Activated CD8-positive, alpha-beta memory T cell treated with anti-CD3 and anti-CD28 coated beads, Interleukin-2, amount 10 ng/mL, durations not matched to agents 7 days and 5 days (primary cell): ENCODE measurements at regions not wholly inside any gene's neighbourhood (a gene's known extent, or its start where the extent isn't known, plus 50 kb on each side); places are given as distances from the start of the nearest gene placed in this dataset.
"Not testable (repeated sequence)": the region's sequence is repeated elsewhere in the genome, so short reads cannot be mapped to it uniquely, and the experiment has no call there.

ENCODE experiments used
- ATAC-seq: fragments of 150-1000 bp; cut with Tn5 transposase; one replicate; pipeline ENCODE4 v1.10.0; 2021; ENCODE audit warnings: moderate library complexity
- CTCF ChIA-PET: fragments of 350-600 bp; sonication (Branson Sonifier 250); formaldehyde crosslinking; loops from one replicate; lab custom pipeline; 2021; ENCODE audit warnings: antibody characterized with exemption; lab: Charles Lee
- DNase-seq: peaks from one replicate; pipeline ENCODE4 v3.0.0-alpha.2; 2020
- H3K27ac Mint-ChIP-seq: one replicate; pipeline ENCODE4 v1.8.0; 2021; ENCODE audit warnings: mild to moderate bottlenecking, mixed read lengths
- H3K27me3 Mint-ChIP-seq: one replicate; pipeline ENCODE4 v1.8.0; 2021; ENCODE audit warnings: mixed read lengths
- H3K36me3 Mint-ChIP-seq: one replicate; pipeline ENCODE4 v1.8.0; 2021; ENCODE audit warnings: mild to moderate bottlenecking, mixed read lengths
- H3K4me1 Mint-ChIP-seq: one replicate; pipeline ENCODE4 v1.8.0; 2021; ENCODE audit warnings: mixed read lengths
- H3K4me3 Mint-ChIP-seq: one replicate; pipeline ENCODE4 v1.8.0; 2021; ENCODE audit warnings: mild to moderate bottlenecking, moderate library complexity, mixed read lengths
- H3K9me3 Mint-ChIP-seq: one replicate; pipeline ENCODE4 v1.8.0; 2022; ENCODE audit warnings: low read depth, mixed read lengths

- DNase-seq (no peak), ATAC-seq (no peak)
- no peak overlapping the region for H3K27ac Mint-ChIP-seq
- no peaks in the 10 kb centered on the region for H3K4me1 Mint-ChIP-seq
- no peak overlapping the region for H3K4me3 Mint-ChIP-seq
- H3K9me3 Mint-ChIP-seq, result peaks cover 4% of the 10 kb centered on the region
- CTCF ChIA-PET, result no interaction called here
- H3K36me3 Mint-ChIP-seq, result no peaks in the 10 kb centered on the region
- no peaks in the 10 kb centered on the region for H3K27me3 Mint-ChIP-seq
Observed at GRCh38 chr5:164237486-164237885, 732.1 kb downstream of the MAT2B start.

- H3K27ac Mint-ChIP-seq, H3K9me3 Mint-ChIP-seq, H3K4me1 Mint-ChIP-seq, H3K4me3 Mint-ChIP-seq, DNase-seq, ATAC-seq, H3K36me3 Mint-ChIP-seq, H3K27me3 Mint-ChIP-seq, CTCF ChIA-PET: not testable (repeated sequence)
Observed at GRCh38 chr5:164251781-164252180, 746.4 kb downstream of the MAT2B start.

- no peak overlapping the region for H3K4me3 Mint-ChIP-seq
- H3K9me3 Mint-ChIP-seq, result peaks cover 4% of the 10 kb centered on the region
- H3K27ac Mint-ChIP-seq, result no peak overlapping the region
- no peaks in the 10 kb centered on the region for H3K4me1 Mint-ChIP-seq
- H3K36me3 Mint-ChIP-seq, result no peaks in the 10 kb centered on the region
- no peaks in the 10 kb centered on the region for H3K27me3 Mint-ChIP-seq
- CTCF ChIA-PET, result no interaction called here
- DNase-seq (no peak), ATAC-seq (no peak)
Observed at GRCh38 chr5:164253764-164254163, 748.3 kb downstream of the MAT2B start.

- H3K36me3 Mint-ChIP-seq, result no peaks in the 10 kb centered on the region
- H3K27ac Mint-ChIP-seq, result no peak overlapping the region
- DNase-seq, result no peak
- no peaks in the 10 kb centered on the region for H3K27me3 Mint-ChIP-seq
- no peak overlapping the region for H3K4me3 Mint-ChIP-seq
- CTCF ChIA-PET, result no interaction called here
- H3K4me1 Mint-ChIP-seq, result no peaks in the 10 kb centered on the region
- peaks cover 5% of the 10 kb centered on the region for H3K9me3 Mint-ChIP-seq
- ATAC-seq, result no peak
Observed at GRCh38 chr5:164255598-164256213, 750.3 kb downstream of the MAT2B start.

GRCh38 chr5:164256351-164256750 is 750.9 kb downstream of the MAT2B start:
- Mint-ChIP-seq H3K27ac (no peak overlapping the region), H3K36me3 (no peaks in the 10 kb centered on the region), H3K4me3 (no peak overlapping the region), H3K27me3 (no peaks in the 10 kb centered on the region), H3K4me1 (no peaks in the 10 kb centered on the region), H3K9me3 (peaks cover 5% of the 10 kb centered on the region)
- CTCF ChIA-PET, result no interaction called here
- DNase-seq, result no peak
- no peak for ATAC-seq

GRCh38 chr5:164256954-164257353 is 751.5 kb downstream of the MAT2B start:
- Mint-ChIP-seq H3K27ac (no peak overlapping the region), H3K9me3 (peaks cover 4% of the 10 kb centered on the region), H3K4me3 (no peak overlapping the region), H3K27me3 (no peaks in the 10 kb centered on the region), H3K36me3 (no peaks in the 10 kb centered on the region), H3K4me1 (no peaks in the 10 kb centered on the region)
- DNase-seq (no peak), ATAC-seq (no peak)
- CTCF ChIA-PET, result no interaction called here

- Mint-ChIP-seq H3K4me1 (no peaks in the 10 kb centered on the region), H3K36me3 (no peaks in the 10 kb centered on the region), H3K27ac (no peak overlapping the region), H3K4me3 (no peak overlapping the region), H3K27me3 (no peaks in the 10 kb centered on the region), H3K9me3 (peaks cover 4% of the 10 kb centered on the region)
- DNase-seq (no peak), ATAC-seq (no peak)
- CTCF ChIA-PET, result no interaction called here
Observed at GRCh38 chr5:164265566-164265965, 760.1 kb downstream of the MAT2B start.

- Mint-ChIP-seq H3K27ac (no peak overlapping the region), H3K4me3 (no peak overlapping the region), H3K4me1 (no peaks in the 10 kb centered on the region), H3K27me3 (no peaks in the 10 kb centered on the region), H3K36me3 (no peaks in the 10 kb centered on the region), H3K9me3 (peaks cover 4% of the 10 kb centered on the region)
- no peak for ATAC-seq
- CTCF ChIA-PET, result no interaction called here
- no peak for DNase-seq
Observed at GRCh38 chr5:164266571-164266970, 761.2 kb downstream of the MAT2B start.

- no peak for DNase-seq
- H3K4me3 Mint-ChIP-seq, result no peak overlapping the region
Observed at GRCh38 chr5:164277720-164278119, 772.3 kb downstream of the MAT2B start.

GRCh38 chr5:164289526-164289925 is 784.1 kb downstream of the MAT2B start:
- ATAC-seq (no peak), DNase-seq (no peak)
- no peaks in the 10 kb centered on the region for H3K36me3 Mint-ChIP-seq
- no peaks in the 10 kb centered on the region for H3K27me3 Mint-ChIP-seq
- no peaks in the 10 kb centered on the region for H3K4me1 Mint-ChIP-seq
- H3K9me3 Mint-ChIP-seq, result peaks cover 15% of the 10 kb centered on the region
- no peak overlapping the region for H3K27ac Mint-ChIP-seq
- CTCF ChIA-PET, result no interaction called here
- H3K4me3 Mint-ChIP-seq, result no peak overlapping the region

More at GRCh38 chr5:164277720-164278119, 772.3 kb downstream of the MAT2B start:
- no peak for ATAC-seq
- H3K27me3 Mint-ChIP-seq, result no peaks in the 10 kb centered on the region
- H3K9me3 Mint-ChIP-seq, result peaks cover 10% of the 10 kb centered on the region
- no peaks in the 10 kb centered on the region for H3K36me3 Mint-ChIP-seq
- H3K27ac Mint-ChIP-seq, result no peak overlapping the region
- H3K4me1 Mint-ChIP-seq, result no peaks in the 10 kb centered on the region
- CTCF ChIA-PET, result no interaction called here

- Mint-ChIP-seq H3K4me3 (no peak overlapping the region), H3K27me3 (no peaks in the 10 kb centered on the region), H3K4me1 (no peaks in the 10 kb centered on the region), H3K36me3 (no peaks in the 10 kb centered on the region), H3K9me3 (peaks cover 2% of the 10 kb centered on the region), H3K27ac (no peak overlapping the region)
- CTCF ChIA-PET, result no interaction called here
- ATAC-seq (no peak), DNase-seq (no peak)
Observed at GRCh38 chr5:164296603-164297080, 791.2 kb downstream of the MAT2B start.

- ATAC-seq (no peak), DNase-seq (no peak)
- Mint-ChIP-seq H3K27me3 (no peaks in the 10 kb centered on the region), H3K36me3 (no peaks in the 10 kb centered on the region), H3K9me3 (peaks cover 2% of the 10 kb centered on the region), H3K4me3 (no peak overlapping the region), H3K4me1 (no peaks in the 10 kb centered on the region), H3K27ac (no peak overlapping the region)
- CTCF ChIA-PET, result no interaction called here
Observed at GRCh38 chr5:164298165-164298564, 792.7 kb downstream of the MAT2B start.

GRCh38 chr5:164300295-164300694 is 794.9 kb downstream of the MAT2B start:
- H3K4me3 Mint-ChIP-seq, result no peak overlapping the region

GRCh38 chr5:164301136-164301535 is 795.7 kb downstream of the MAT2B start:
- H3K4me1 Mint-ChIP-seq, result no peaks in the 10 kb centered on the region
- no peaks in the 10 kb centered on the region for H3K36me3 Mint-ChIP-seq
- ATAC-seq (no peak), DNase-seq (no peak)
- CTCF ChIA-PET, result no interaction called here
- H3K9me3 Mint-ChIP-seq, result peaks cover 5% of the 10 kb centered on the region
- H3K27me3 Mint-ChIP-seq, result no peaks in the 10 kb centered on the region
- no peak overlapping the region for H3K27ac Mint-ChIP-seq
- H3K4me3 Mint-ChIP-seq, result no peak overlapping the region

More at GRCh38 chr5:164300295-164300694, 794.9 kb downstream of the MAT2B start:
- ATAC-seq (no peak), DNase-seq (no peak)
- CTCF ChIA-PET, result no interaction called here
- no peaks in the 10 kb centered on the region for H3K27me3 Mint-ChIP-seq
- H3K4me1 Mint-ChIP-seq, result no peaks in the 10 kb centered on the region
- no peaks in the 10 kb centered on the region for H3K36me3 Mint-ChIP-seq
- no peak overlapping the region for H3K27ac Mint-ChIP-seq
- H3K9me3 Mint-ChIP-seq, result peaks cover 3% of the 10 kb centered on the region
